ENCODE measurements at regions not wholly inside any gene's neighbourhood (a gene's known extent, or its start where the extent isn't known, plus 50 kb on each side); places are given as distances from the start of the nearest gene placed in this dataset.

DNA sequence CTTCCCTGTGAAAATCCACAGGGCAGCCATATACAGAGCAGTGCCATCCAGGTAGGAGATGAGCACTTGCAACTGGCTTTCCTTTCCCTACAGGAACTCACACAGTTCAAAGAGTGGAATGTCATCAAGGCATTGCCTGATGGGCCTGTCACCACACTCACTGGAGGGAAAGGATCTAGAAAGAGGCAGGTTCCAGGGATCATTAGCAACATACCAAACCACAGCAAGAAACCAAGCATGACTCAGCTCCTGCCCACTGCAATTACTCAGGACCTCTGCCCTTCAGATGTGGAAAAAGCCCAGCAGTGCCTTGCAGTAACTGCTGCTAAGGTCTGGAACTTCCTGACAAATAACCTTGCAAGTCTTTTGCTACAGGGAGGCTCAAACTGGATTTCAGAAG lies 101.2 kb downstream of the ZNF674 start (continued):
- TF ChIP-seq SP1 (CRISPR knock-in tag; IDR thresholded peaks at IDR 0.05) = no peak
- no peak for TF ChIP-seq GATA2 (CRISPR knock-in tag; IDR thresholded peaks at IDR 0.05)
- TF ChIP-seq ZBTB33 (CRISPR knock-in tag; IDR thresholded peaks at IDR 0.05) = no peak
- TF ChIP-seq ZNF551 (CRISPR knock-in tag; IDR thresholded peaks at IDR 0.05) = no peak
- TF ChIP-seq, protein P1, sequence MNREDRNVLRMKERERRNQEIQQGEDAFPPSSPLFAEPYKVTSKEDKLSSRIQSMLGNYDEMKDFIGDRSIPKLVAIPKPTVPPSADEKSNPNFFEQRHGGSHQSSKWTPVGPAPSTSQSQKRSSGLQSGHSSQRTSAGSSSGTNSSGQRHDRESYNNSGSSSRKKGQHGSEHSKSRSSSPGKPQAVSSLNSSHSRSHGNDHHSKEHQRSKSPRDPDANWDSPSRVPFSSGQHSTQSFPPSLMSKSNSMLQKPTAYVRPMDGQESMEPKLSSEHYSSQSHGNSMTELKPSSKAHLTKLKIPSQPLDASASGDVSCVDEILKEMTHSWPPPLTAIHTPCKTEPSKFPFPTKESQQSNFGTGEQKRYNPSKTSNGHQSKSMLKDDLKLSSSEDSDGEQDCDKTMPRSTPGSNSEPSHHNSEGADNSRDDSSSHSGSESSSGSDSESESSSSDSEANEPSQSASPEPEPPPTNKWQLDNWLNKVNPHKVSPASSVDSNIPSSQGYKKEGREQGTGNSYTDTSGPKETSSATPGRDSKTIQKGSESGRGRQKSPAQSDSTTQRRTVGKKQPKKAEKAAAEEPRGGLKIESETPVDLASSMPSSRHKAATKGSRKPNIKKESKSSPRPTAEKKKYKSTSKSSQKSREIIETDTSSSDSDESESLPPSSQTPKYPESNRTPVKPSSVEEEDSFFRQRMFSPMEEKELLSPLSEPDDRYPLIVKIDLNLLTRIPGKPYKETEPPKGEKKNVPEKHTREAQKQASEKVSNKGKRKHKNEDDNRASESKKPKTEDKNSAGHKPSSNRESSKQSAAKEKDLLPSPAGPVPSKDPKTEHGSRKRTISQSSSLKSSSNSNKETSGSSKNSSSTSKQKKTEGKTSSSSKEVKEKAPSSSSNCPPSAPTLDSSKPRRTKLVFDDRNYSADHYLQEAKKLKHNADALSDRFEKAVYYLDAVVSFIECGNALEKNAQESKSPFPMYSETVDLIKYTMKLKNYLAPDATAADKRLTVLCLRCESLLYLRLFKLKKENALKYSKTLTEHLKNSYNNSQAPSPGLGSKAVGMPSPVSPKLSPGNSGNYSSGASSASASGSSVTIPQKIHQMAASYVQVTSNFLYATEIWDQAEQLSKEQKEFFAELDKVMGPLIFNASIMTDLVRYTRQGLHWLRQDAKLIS (CRISPR knock-in tag; IDR thresholded peaks at IDR 0.05) = no peak
- TF ChIP-seq ZNF766 (CRISPR knock-in tag; conservative IDR thresholded peaks at IDR 0.05) = peak; percentile 86
- TF ChIP-seq PHF21A (IDR thresholded peaks at IDR 0.05; ENCODE audit: borderline replicate concordance, low read depth) = no peak
- no peak for TF ChIP-seq ZNF408 (CRISPR knock-in tag; IDR thresholded peaks at IDR 0.05; ENCODE audit: low read depth)
- TF ChIP-seq HDAC1 (IDR thresholded peaks at IDR 0.05) = no peak
- no peak for TF ChIP-seq NFIX (CRISPR knock-in tag; IDR thresholded peaks at IDR 0.05; ENCODE audit: low read depth)
- TF ChIP-seq SAP30 (IDR thresholded peaks at IDR 0.05; ENCODE audit: borderline replicate concordance, insufficient read depth, low read depth, low read length, poor library complexity, severe bottlenecking) = no peak
